A673 (cell line): ENCODE measurements at regions not wholly inside any gene's neighbourhood (a gene's known extent, or its start where the extent isn't known, plus 50 kb on each side); places are given as distances from the start of the nearest gene placed in this dataset.

ENCODE experiments used
- CTCF ChIP-seq: fragments of 300-800, 200-600 bp; sonication (generic); conservative IDR thresholded peaks from 2 replicates; pipeline ENCODE4 v1.5.1; 2017; ENCODE audit warnings: low read depth, mild to moderate bottlenecking, antibody characterized with exemption, low read length, moderate library complexity, mixed read lengths
- EZH2 ChIP-seq: fragments of 200-600 bp; sonication (generic); IDR thresholded peaks from 2 replicates; pipeline ENCODE4 v1.6.1; 2017; ENCODE audit warnings: borderline replicate concordance, low read depth, mild to moderate bottlenecking, mixed read lengths, antibody characterized with exemption, low read length; ENCODE audit not compliant: poor library complexity, severe bottlenecking

- TF ChIP-seq CTCF (no peak), EZH2 (no peak)
Observed at GRCh38 chr4:75345423-75345822, 168.8 kb downstream of the RCHY1 start.
